SK-N-SH treated with all-trans-retinoic acid at 6 μM for 48 hours (cell line): ENCODE measurements at regions not wholly inside any gene's neighbourhood (a gene's known extent, or its start where the extent isn't known, plus 50 kb on each side); places are given as distances from the start of the nearest gene placed in this dataset.

Source experiments
- ARNTL ChIP-seq: fragments of 450-650 bp; formaldehyde crosslinking; IDR thresholded peaks from 2 replicates; pipeline ENCODE4 v1.5.0; 2020; ENCODE audit warnings: low read depth, mild to moderate bottlenecking, moderate library complexity, borderline replicate concordance
- BACH2 ChIP-seq: fragments of 250-450 bp; sonication (Bioruptor Pico); IDR thresholded peaks from 2 replicates; pipeline ENCODE4 v1.9.0; 2021; ENCODE audit warnings: mild to moderate bottlenecking, borderline replicate concordance
- CSRNP3 ChIP-seq: fragments of 250-450 bp; sonication (Bioruptor Pico); IDR thresholded peaks from 2 replicates; pipeline ENCODE4 v1.5.1; 2021; ENCODE audit warnings: mild to moderate bottlenecking, moderate library complexity
- GLIS3 ChIP-seq: fragments of 250-450 bp; sonication (Bioruptor Pico); IDR thresholded peaks from 2 replicates; pipeline ENCODE4 v1.5.0; 2020; ENCODE audit warnings: mild to moderate bottlenecking, moderate library complexity
- PATZ1 ChIP-seq: fragments of 250-450 bp; sonication (Bioruptor Pico); IDR thresholded peaks from 2 replicates; pipeline ENCODE4 v1.8.0; 2020; ENCODE audit warnings: mild to moderate bottlenecking, moderate library complexity, borderline replicate concordance
- RARB ChIP-seq: fragments of 250-450 bp; sonication (Bioruptor Pico); IDR thresholded peaks from 2 replicates; pipeline ENCODE4 v1.8.0; 2021; ENCODE audit warnings: mild to moderate bottlenecking, moderate library complexity
- TSHZ2 ChIP-seq: fragments of 250-450 bp; sonication (Bioruptor Pico); IDR thresholded peaks from 2 replicates; pipeline ENCODE4 v1.5.0; 2020; ENCODE audit warnings: mild to moderate bottlenecking, moderate library complexity
- ZC3H10 ChIP-seq: fragments of 250-450 bp; sonication (Bioruptor Pico); IDR thresholded peaks from 2 replicates; pipeline ENCODE4 v1.5.1; 2021; ENCODE audit warnings: mild to moderate bottlenecking, moderate library complexity
- ZFP3 ChIP-seq: fragments of 250-450 bp; sonication (Bioruptor Pico); IDR thresholded peaks from 2 replicates; pipeline ENCODE4 v1.5.0; 2020; ENCODE audit warnings: mild to moderate bottlenecking, moderate library complexity
- ZFP30 ChIP-seq: fragments of 450-650 bp; formaldehyde crosslinking; IDR thresholded peaks from 2 replicates; pipeline ENCODE4 v1.5.0; 2022; ENCODE audit warnings: mild to moderate bottlenecking, moderate library complexity
- TF ChIP-seq, protein P1 (sequence below): fragments of 250-450 bp; sonication (Bioruptor Pico); IDR thresholded peaks from 2 replicates; pipeline ENCODE4 v1.8.0; 2021; ENCODE audit warnings: low read depth, mild to moderate bottlenecking, moderate library complexity, borderline replicate concordance

GRCh38 chr9:10983251-10983650 lies 370.4 kb upstream of the PTPRD start:
- TF ChIP-seq PATZ1 (CRISPR knock-in tag) (no peak), ZFP30 (CRISPR knock-in tag) (no peak), RARB (CRISPR knock-in tag) (no peak), TSHZ2 (no peak), BACH2 (no peak), GLIS3 (no peak), ZC3H10 (CRISPR knock-in tag) (no peak), ZFP3 (CRISPR knock-in tag) (no peak), ARNTL (no peak), CSRNP3 (CRISPR knock-in tag) (no peak)
- TF ChIP-seq, protein P1, sequence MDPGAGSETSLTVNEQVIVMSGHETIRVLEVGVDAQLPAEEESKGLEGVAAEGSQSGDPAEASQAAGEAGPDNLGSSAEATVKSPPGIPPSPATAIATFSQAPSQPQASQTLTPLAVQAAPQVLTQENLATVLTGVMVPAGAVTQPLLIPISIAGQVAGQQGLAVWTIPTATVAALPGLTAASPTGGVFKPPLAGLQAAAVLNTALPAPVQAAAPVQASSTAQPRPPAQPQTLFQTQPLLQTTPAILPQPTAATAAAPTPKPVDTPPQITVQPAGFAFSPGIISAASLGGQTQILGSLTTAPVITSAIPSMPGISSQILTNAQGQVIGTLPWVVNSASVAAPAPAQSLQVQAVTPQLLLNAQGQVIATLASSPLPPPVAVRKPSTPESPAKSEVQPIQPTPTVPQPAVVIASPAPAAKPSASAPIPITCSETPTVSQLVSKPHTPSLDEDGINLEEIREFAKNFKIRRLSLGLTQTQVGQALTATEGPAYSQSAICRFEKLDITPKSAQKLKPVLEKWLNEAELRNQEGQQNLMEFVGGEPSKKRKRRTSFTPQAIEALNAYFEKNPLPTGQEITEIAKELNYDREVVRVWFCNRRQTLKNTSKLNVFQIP (CRISPR knock-in tag), result no peak
